ENCODE measurements at regions not wholly inside any gene's neighbourhood (a gene's known extent, or its start where the extent isn't known, plus 50 kb on each side); places are given as distances from the start of the nearest gene placed in this dataset.

DNA sequence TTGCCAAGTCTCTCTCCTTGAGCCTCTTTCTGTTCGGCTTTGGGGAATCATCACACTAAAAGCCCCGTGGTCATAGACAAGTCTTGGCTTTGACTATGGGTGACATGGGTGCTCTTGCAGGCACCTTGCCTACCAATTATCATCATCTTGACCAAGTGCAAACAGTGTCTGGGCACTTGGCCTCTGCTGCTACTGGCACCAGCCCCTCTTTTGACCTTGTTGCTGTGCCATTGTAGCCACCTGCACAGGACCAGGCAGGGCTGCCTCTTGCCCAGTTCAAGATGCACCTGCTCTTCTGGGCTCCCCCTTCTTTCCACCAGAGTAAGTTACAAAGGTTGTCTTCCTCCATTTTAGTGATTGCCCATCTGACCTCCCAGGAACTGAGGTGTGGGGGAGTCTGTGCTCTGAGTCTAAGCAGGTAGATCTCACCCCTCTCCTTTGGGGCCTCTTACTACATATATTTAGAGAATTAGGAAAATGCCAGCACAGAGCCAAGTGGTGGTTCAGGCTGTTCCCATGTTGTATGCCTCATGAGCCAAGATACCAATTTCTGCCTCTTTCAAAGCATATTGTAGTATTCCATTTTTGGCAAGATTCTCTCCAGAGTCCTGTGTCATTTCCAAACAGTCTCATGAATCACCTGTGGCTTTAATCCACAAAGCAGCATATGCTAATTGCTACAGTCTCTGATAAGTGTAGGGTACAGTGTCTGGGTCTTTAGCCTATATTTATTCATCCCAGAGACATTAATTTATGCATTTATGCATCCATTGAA lies 142.9 kb upstream of the DAP start:
- peaks cover 47 to 51% of the 10 kb centered on the region in 2 experiments for H3K4me1 Mint-ChIP-seq
- no peak overlapping the region for H3K56ac ChIP-seq (ENCODE audit: insufficient read length, low read depth, low read length)
- WGBS (ENCODE audit: extremely low coverage, insufficient read length, low lambda C conversion rate) = no CpG with 5 or more reads among the region's 2 CpGs

More for the DNA sequence above, 142.9 kb upstream of the DAP start:
- H2BK120ac ChIP-seq (ENCODE audit: low read depth, low read length, poor library complexity, severe bottlenecking) = no peak overlapping the region
- H3K79me2 ChIP-seq (ENCODE audit: insufficient read depth, low read length) = no peaks in the 10 kb centered on the region
- H3K27me3 ChIP-seq (ENCODE audit: insufficient read depth, low read length) = no peaks in the 10 kb centered on the region
- H3K9me3 Mint-ChIP-seq = no peaks in the 10 kb centered on the region
- H3K9ac ChIP-seq (ENCODE audit: extremely low read depth, insufficient read length, low read length) = no peak overlapping the region
- H2BK12ac ChIP-seq (ENCODE audit: insufficient read length, low read depth, low read length) = no peak overlapping the region
- H2BK20ac ChIP-seq (ENCODE audit: low read depth, low read length, poor library complexity, severe bottlenecking) = no peak overlapping the region
- H2BK5ac ChIP-seq (ENCODE audit: insufficient read length, low read length) = no peak overlapping the region
- H3K9me3 ChIP-seq (ENCODE audit: control insufficient read depth, low read depth, low read length) = no peaks in the 10 kb centered on the region
- no peaks in the 10 kb centered on the region for H3K36me3 Mint-ChIP-seq (ENCODE audit: insufficient read depth in 1 of 3, low read depth in 3 of 3)
- H3K79me1 ChIP-seq (ENCODE audit: insufficient read depth, low read depth, low read length, poor library complexity, severe bottlenecking) = no peaks in the 10 kb centered on the region
- TF ChIP-seq CTCF (conservative IDR thresholded peaks at IDR 0.05) = no peak
- H4K8ac ChIP-seq (replicated peaks; ENCODE audit: insufficient read length, low read depth, low read length) = no peak overlapping the region
- H3K27ac Mint-ChIP-seq = no peak overlapping the region
- H4K5ac ChIP-seq (ENCODE audit: insufficient read length, low read depth, low read length) = no peak overlapping the region
- H3K4me2 ChIP-seq (ENCODE audit: insufficient read depth, insufficient read length, low read length) = no peak overlapping the region
- DNase-seq = no peak
- H2AFZ ChIP-seq (ENCODE audit: low read length) = no peak overlapping the region
- H3K23ac ChIP-seq (ENCODE audit: insufficient read length, low read depth, low read length) = no peak overlapping the region
- no peak overlapping the region for H3K14ac ChIP-seq (ENCODE audit: insufficient read depth, low read length)
- no peak overlapping the region for H4K91ac ChIP-seq (ENCODE audit: insufficient read length, low read depth, low read length)
- H2AK5ac ChIP-seq (ENCODE audit: insufficient read length, low read length) = no peak overlapping the region
- H4K20me1 ChIP-seq (ENCODE audit: control insufficient read depth, insufficient read depth, insufficient read length) = no peaks in the 10 kb centered on the region
- H3K4me3 Mint-ChIP-seq = no peak overlapping the region
- H3K23me2 ChIP-seq (ENCODE audit: insufficient read length, low read depth, low read length, poor library complexity, severe bottlenecking) = no peaks in the 10 kb centered on the region
- H3K27me3 Mint-ChIP-seq (ENCODE audit: low read depth) = peaks cover 9% of the 10 kb centered on the region
- H3K4ac ChIP-seq (ENCODE audit: low read depth, low read length) = no peak overlapping the region
- no peak overlapping the region for H2BK15ac ChIP-seq (ENCODE audit: low read depth, low read length)
- H3K4me1 ChIP-seq (ENCODE audit: insufficient read depth, low read length) = peaks cover 8% of the 10 kb centered on the region; the same call in 1 of the 2 replicates
- no peak overlapping the region for H3T11ph ChIP-seq (ENCODE audit: low read length)
- no peak overlapping the region for H3K27ac ChIP-seq (ENCODE audit: insufficient read length, low read depth, low read length)
- no peak overlapping the region for H3K18ac ChIP-seq (ENCODE audit: insufficient read length, low read depth, low read length)
